Mesodermal cell (in vitro differentiated cells): ENCODE measurements at regions not wholly inside any gene's neighbourhood (a gene's known extent, or its start where the extent isn't known, plus 50 kb on each side); places are given as distances from the start of the nearest gene placed in this dataset.

ENCODE experiments used
- H3K27ac ChIP-seq: 2 replicates; pipeline ENCODE4 v1.7.0; 2013; ENCODE audit warnings: mild to moderate bottlenecking, low read depth, low read length, moderate library complexity; ENCODE audit not compliant: severe bottlenecking
- H3K36me3 ChIP-seq: 2 replicates; pipeline ENCODE4 v1.7.1; 2013; ENCODE audit warnings: mild to moderate bottlenecking, low read length, moderate library complexity; ENCODE audit not compliant: control insufficient read depth, insufficient read depth
- H3K4me1 ChIP-seq: one replicate; pipeline ENCODE4 v1.7.1; 2013; ENCODE audit warnings: mild to moderate bottlenecking, low read length; ENCODE audit not compliant: insufficient read depth, control insufficient read depth, poor library complexity, severe bottlenecking
- H3K4me3 ChIP-seq: 2 replicates; pipeline ENCODE4 v1.7.0; 2013; ENCODE audit warnings: low read length, control low read depth, mild to moderate bottlenecking; ENCODE audit not compliant: insufficient read depth, poor library complexity, severe bottlenecking; ENCODE audit errors: extremely low read depth
- H3K9me3 ChIP-seq: 2 replicates; pipeline ENCODE4 v1.7.1; 2013; ENCODE audit warnings: mild to moderate bottlenecking, low read length, moderate library complexity; ENCODE audit not compliant: control insufficient read depth
- WGBS, 2 experiments: methylation state at CpG; one replicate each; pipeline ENCODE4 v1.1.5; 2013; ENCODE audit warnings: missing lambda C conversion rate in 2 of 2; ENCODE audit not compliant: insufficient coverage in 2 of 2; 5-methylcytosine and 5-hydroxymethylcytosine counted together

GRCh38 chr7:32266932-32267475, 196.8 kb upstream of the PDE1C start:
- 59 to 70% methylated on average over 11 to 16 of the region's 16 CpGs for WGBS, 2 experiments
- H3K36me3 ChIP-seq, result no peaks in the 10 kb centered on the region
- H3K4me3 ChIP-seq, result no peak overlapping the region
- no peaks in the 10 kb centered on the region for H3K4me1 ChIP-seq
- H3K9me3 ChIP-seq, result no peaks in the 10 kb centered on the region
- no peak overlapping the region for H3K27ac ChIP-seq

- H3K4me3 ChIP-seq, result no peak overlapping the region
- H3K27ac ChIP-seq, result no peak overlapping the region
- H3K36me3 ChIP-seq, result no peaks in the 10 kb centered on the region
- no peaks in the 10 kb centered on the region for H3K9me3 ChIP-seq
- 85 to 90% methylated on average over 2 of the region's 2 CpGs for WGBS, 2 experiments
- H3K4me1 ChIP-seq, result no peaks in the 10 kb centered on the region
Observed at GRCh38 chr7:32264702-32265284, 194.6 kb upstream of the PDE1C start.

- Histone ChIP-seq H3K4me1 (no peaks in the 10 kb centered on the region), H3K36me3 (no peaks in the 10 kb centered on the region), H3K4me3 (no peak overlapping the region), H3K9me3 (no peaks in the 10 kb centered on the region), H3K27ac (no peak overlapping the region)
Observed at GRCh38 chr7:32263611-32264010, 193.4 kb upstream of the PDE1C start.

- no peaks in the 10 kb centered on the region for H3K9me3 ChIP-seq
- H3K4me1 ChIP-seq, result no peaks in the 10 kb centered on the region
- no peaks in the 10 kb centered on the region for H3K36me3 ChIP-seq
- no peak overlapping the region for H3K27ac ChIP-seq
- WGBS, 2 experiments, result 83 to 97% methylated on average over 3 to 4 of the region's 4 CpGs
- H3K4me3 ChIP-seq, result no peak overlapping the region
Observed at GRCh38 chr7:32262315-32262714, 192.1 kb upstream of the PDE1C start.

GRCh38 chr7:32259931-32260596, 189.9 kb upstream of the PDE1C start:
- H3K27ac ChIP-seq, result no peak overlapping the region
- no peak overlapping the region for H3K4me3 ChIP-seq
- no peaks in the 10 kb centered on the region for H3K36me3 ChIP-seq
- H3K9me3 ChIP-seq, result no peaks in the 10 kb centered on the region
- H3K4me1 ChIP-seq, result no peaks in the 10 kb centered on the region
- WGBS, 2 experiments, result 83 to 89% methylated on average over 8 of the region's 12 CpGs

- no CpG with 5 or more reads among the region's 4 CpGs for WGBS, 2 experiments
Observed at GRCh38 chr7:32258265-32258664, 188.1 kb upstream of the PDE1C start.

GRCh38 chr7:32257621-32258020, 187.4 kb upstream of the PDE1C start:
- no peak overlapping the region for H3K27ac ChIP-seq
- no CpG with 5 or more reads among the region's 1 CpG for WGBS, 2 experiments
- H3K36me3 ChIP-seq, result no peaks in the 10 kb centered on the region
- no peaks in the 10 kb centered on the region for H3K9me3 ChIP-seq
- H3K4me1 ChIP-seq, result no peaks in the 10 kb centered on the region
- H3K4me3 ChIP-seq, result no peak overlapping the region

More at GRCh38 chr7:32258265-32258664, 188.1 kb upstream of the PDE1C start:
- Histone ChIP-seq H3K27ac (no peak overlapping the region), H3K4me1 (no peaks in the 10 kb centered on the region), H3K9me3 (no peaks in the 10 kb centered on the region), H3K36me3 (no peaks in the 10 kb centered on the region), H3K4me3 (no peak overlapping the region)

GRCh38 chr7:32256811-32257210, 186.6 kb upstream of the PDE1C start:
- Histone ChIP-seq H3K4me3 (no peak overlapping the region), H3K9me3 (no peaks in the 10 kb centered on the region), H3K4me1 (no peaks in the 10 kb centered on the region), H3K36me3 (no peaks in the 10 kb centered on the region), H3K27ac (no peak overlapping the region)
- 85 to 92% methylated on average over 2 of the region's 2 CpGs for WGBS, 2 experiments

GRCh38 chr7:32256376-32256775, 186.2 kb upstream of the PDE1C start:
- Histone ChIP-seq H3K27ac (no peak overlapping the region), H3K4me1 (no peaks in the 10 kb centered on the region), H3K9me3 (no peaks in the 10 kb centered on the region), H3K36me3 (no peaks in the 10 kb centered on the region), H3K4me3 (no peak overlapping the region)
- WGBS, 2 experiments, result 77 to 88% methylated on average over 1 to 2 of the region's 2 CpGs

GRCh38 chr7:32255036-32255435, 184.8 kb upstream of the PDE1C start:
- no peaks in the 10 kb centered on the region for H3K9me3 ChIP-seq
- H3K36me3 ChIP-seq, result no peaks in the 10 kb centered on the region
- no peak overlapping the region for H3K4me3 ChIP-seq
- WGBS, 2 experiments, result 83 to 100% methylated on average over 3 to 5 of the region's 6 CpGs
- no peaks in the 10 kb centered on the region for H3K4me1 ChIP-seq
- no peak overlapping the region for H3K27ac ChIP-seq

GRCh38 chr7:32253299-32253698, 183.1 kb upstream of the PDE1C start:
- 100% methylated on average over 3 of the region's 3 CpGs; no CpG with 5 or more reads in 1 of the 2 experiments for WGBS, 2 experiments
- Histone ChIP-seq H3K4me1 (no peaks in the 10 kb centered on the region), H3K36me3 (no peaks in the 10 kb centered on the region), H3K27ac (no peak overlapping the region), H3K4me3 (no peak overlapping the region), H3K9me3 (no peaks in the 10 kb centered on the region)
